HG02840 (cell line): ENCODE measurements at regions not wholly inside any gene's neighbourhood (a gene's known extent, or its start where the extent isn't known, plus 50 kb on each side); places are given as distances from the start of the nearest gene placed in this dataset.
"Not testable (repeated sequence)": the region's sequence is repeated elsewhere in the genome, so short reads cannot be mapped to it uniquely, and the experiment has no call there.

Source experiments
- ATAC-seq: cut with Tn5 transposase; IDR thresholded peaks from one replicate; pipeline ENCODE4 v1.9.1; 2021; ENCODE audit warnings: mild to moderate bottlenecking, moderate library complexity, moderate number of reproducible peaks; ENCODE audit not compliant: unreplicated experiment, low FRiP score

- ATAC-seq = no peak
These were observed 548.9 kb downstream of the PYDC2 start for GRCh38 chr3:192009903-192010302.

- no peak for ATAC-seq
These were observed 549.5 kb downstream of the PYDC2 start for GRCh38 chr3:192010490-192010889.

- ATAC-seq = no peak
These were observed 550.2 kb downstream of the PYDC2 start for GRCh38 chr3:192011137-192011536.

- ATAC-seq = no peak
These were observed 552.1 kb downstream of the PYDC2 start for GRCh38 chr3:192013110-192013509.

GRCh38 chr3:192022412-192022811 lies 561.4 kb downstream of the PYDC2 start:
- no peak for ATAC-seq

- ATAC-seq = no peak
These were observed 563.8 kb downstream of the PYDC2 start for GRCh38 chr3:192024751-192025150.

- no peak for ATAC-seq
These were observed 565.7 kb downstream of the PYDC2 start for GRCh38 chr3:192026661-192027060.

- ATAC-seq = no peak
These were observed 571.0 kb downstream of the PYDC2 start for GRCh38 chr3:192031941-192032340.

- ATAC-seq = no peak
These were observed 572.3 kb downstream of the PYDC2 start for GRCh38 chr3:192033246-192033645.

GRCh38 chr3:192038726-192039125 lies 577.8 kb downstream of the PYDC2 start:
- ATAC-seq = no peak

GRCh38 chr3:192039593-192039992 lies 578.6 kb downstream of the PYDC2 start:
- ATAC-seq = no peak

- no peak for ATAC-seq
These were observed 579.5 kb downstream of the PYDC2 start for GRCh38 chr3:192040282-192041043.

GRCh38 chr3:192042116-192042515 lies 581.2 kb downstream of the PYDC2 start:
- peak; percentile 99 for ATAC-seq

GRCh38 chr3:192054881-192055280 lies 593.9 kb downstream of the PYDC2 start:
- no peak for ATAC-seq

- no peak for ATAC-seq
These were observed 595.0 kb downstream of the PYDC2 start for GRCh38 chr3:192055946-192056345.

GRCh38 chr3:192057261-192057660 lies 596.3 kb downstream of the PYDC2 start:
- ATAC-seq = no peak

- ATAC-seq = no peak
These were observed 599.3 kb downstream of the PYDC2 start for GRCh38 chr3:192060160-192060781.

GRCh38 chr3:192061426-192061825 lies 600.5 kb downstream of the PYDC2 start:
- ATAC-seq = no peak

GRCh38 chr3:192062186-192062585 lies 601.2 kb downstream of the PYDC2 start:
- ATAC-seq = no peak

- no peak for ATAC-seq
These were observed 602.6 kb downstream of the PYDC2 start for GRCh38 chr3:192063570-192063969.

GRCh38 chr3:192064959-192065358 lies 604.0 kb downstream of the PYDC2 start:
- no peak for ATAC-seq

GRCh38 chr3:192066253-192066652 lies 605.3 kb downstream of the PYDC2 start:
- ATAC-seq = not testable (repeated sequence)
